NCI-H2227 (cell line): ENCODE measurements at regions not wholly inside any gene's neighbourhood (a gene's known extent, or its start where the extent isn't known, plus 50 kb on each side); places are given as distances from the start of the nearest gene placed in this dataset.
"Not testable (repeated sequence)": the region's sequence is repeated elsewhere in the genome, so short reads cannot be mapped to it uniquely, and the experiment has no call there.

Source experiments
- DNase-seq: peaks from one replicate; lab custom pipeline; 2025; ENCODE audit not compliant: unreplicated experiment; lab: John Stamatoyannopoulos, UW

- DNase-seq, result no peak
Observed at GRCh38 chr5:101404531-101404930, 501.4 kb upstream of the ST8SIA4 start.

- no peak for DNase-seq
Observed at GRCh38 chr5:101393795-101394450, 490.8 kb upstream of the ST8SIA4 start.

GRCh38 chr5:101390151-101390908 lies 487.2 kb upstream of the ST8SIA4 start:
- no peak for DNase-seq

- no peak for DNase-seq
Observed at GRCh38 chr5:101385276-101385675, 482.2 kb upstream of the ST8SIA4 start.

- no peak for DNase-seq
Observed at GRCh38 chr5:101370181-101370580, 467.1 kb upstream of the ST8SIA4 start.

- DNase-seq, result no peak
Observed at GRCh38 chr5:101364469-101364868, 461.4 kb upstream of the ST8SIA4 start.

GRCh38 chr5:101362067-101362466 lies 459.0 kb upstream of the ST8SIA4 start:
- no peak for DNase-seq

GRCh38 chr5:101346906-101347305 lies 443.8 kb upstream of the ST8SIA4 start:
- no peak for DNase-seq

- no peak for DNase-seq
Observed at GRCh38 chr5:101346447-101346846, 443.4 kb upstream of the ST8SIA4 start.

GRCh38 chr5:101338226-101338625 lies 435.1 kb upstream of the ST8SIA4 start:
- no peak for DNase-seq

GRCh38 chr5:101327816-101328215 lies 424.7 kb upstream of the ST8SIA4 start:
- no peak for DNase-seq

GRCh38 chr5:101326766-101327165 lies 423.7 kb upstream of the ST8SIA4 start:
- no peak for DNase-seq

GRCh38 chr5:101316401-101316800 lies 413.3 kb upstream of the ST8SIA4 start:
- DNase-seq, result not testable (repeated sequence)

- no peak for DNase-seq
Observed at GRCh38 chr5:101306391-101307137, 403.5 kb upstream of the ST8SIA4 start.

GRCh38 chr5:101296477-101296876 lies 393.4 kb upstream of the ST8SIA4 start:
- DNase-seq, result no peak

GRCh38 chr5:101292199-101292598 lies 389.1 kb upstream of the ST8SIA4 start:
- DNase-seq, result no peak

- DNase-seq, result not testable (repeated sequence)
Observed at GRCh38 chr5:101290761-101291160, 387.7 kb upstream of the ST8SIA4 start.

GRCh38 chr5:101288633-101289032 lies 385.6 kb upstream of the ST8SIA4 start:
- DNase-seq, result no peak

GRCh38 chr5:101284736-101285375 lies 381.8 kb upstream of the ST8SIA4 start:
- no peak for DNase-seq

GRCh38 chr5:101283938-101284337 lies 380.9 kb upstream of the ST8SIA4 start:
- not testable (repeated sequence) for DNase-seq

- DNase-seq, result no peak
Observed at GRCh38 chr5:101278917-101279316, 375.8 kb upstream of the ST8SIA4 start.
